Stimulated activated naive CD8-positive, alpha-beta T cell treated with anti-CD3 and anti-CD28 coated beads, Interleukin-15, amount 100 ng/mL, for 72 hours (primary cell): ENCODE measurements at regions not wholly inside any gene's neighbourhood (a gene's known extent, or its start where the extent isn't known, plus 50 kb on each side); places are given as distances from the start of the nearest gene placed in this dataset.

ENCODE experiments used
- ATAC-seq: fragments of 150-1000 bp; cut with Tn5 transposase; 2 replicates; pipeline ENCODE4 v1.10.0; 2021; ENCODE audit warnings: mild to moderate bottlenecking, moderate library complexity
- DNase-seq, 2 donors: peaks; one replicate each; pipeline ENCODE4 v3.0.0; 2021 to 2022
- H3K27ac Mint-ChIP-seq, 2 donors: one replicate each; pipeline ENCODE4 v1.8.0; 2022; ENCODE audit warnings: mild to moderate bottlenecking in 2 of 2, mixed read lengths in 2 of 2, moderate library complexity in 2 of 2
- H3K27me3 Mint-ChIP-seq: one replicate; pipeline ENCODE4 v1.8.0; 2022; ENCODE audit warnings: mixed read lengths
- H3K4me1 Mint-ChIP-seq: one replicate; pipeline ENCODE4 v1.8.0; 2022; ENCODE audit warnings: mild to moderate bottlenecking, mixed read lengths
- H3K4me3 Mint-ChIP-seq, 2 donors: one replicate each; pipeline ENCODE4 v1.8.0; 2022; ENCODE audit warnings: mild to moderate bottlenecking in 2 of 2, mixed read lengths in 2 of 2, moderate library complexity in 1 of 2
- H3K9me3 Mint-ChIP-seq, 2 donors: one replicate each; pipeline ENCODE4 v1.8.0; 2022; ENCODE audit warnings: mixed read lengths in 2 of 2

- Mint-ChIP-seq H3K4me1 (no peaks in the 10 kb centered on the region), H3K4me3 (no peak overlapping the region), H3K9me3 (no peaks in the 10 kb centered on the region), H3K27ac (no peak overlapping the region), H3K27me3 (no peaks in the 10 kb centered on the region)
- DNase-seq (no peak), ATAC-seq (no peak)
Observed at GRCh38 chr18:51580580-51580979, 383.1 kb upstream of the MEX3C start.

- H3K4me1 Mint-ChIP-seq: no peaks in the 10 kb centered on the region
- DNase-seq: no peak
- no peak overlapping the region for H3K4me3 Mint-ChIP-seq
- H3K27ac Mint-ChIP-seq: no peak overlapping the region
- no peaks in the 10 kb centered on the region for H3K27me3 Mint-ChIP-seq
- no peak for ATAC-seq
- H3K9me3 Mint-ChIP-seq: no peaks in the 10 kb centered on the region
Observed at GRCh38 chr18:51582551-51582950, 385.1 kb upstream of the MEX3C start.

- no peak overlapping the region for H3K27ac Mint-ChIP-seq
- DNase-seq: no peak
- no peak for ATAC-seq
- H3K4me3 Mint-ChIP-seq: no peak overlapping the region
- H3K9me3 Mint-ChIP-seq: no peaks in the 10 kb centered on the region
- H3K27me3 Mint-ChIP-seq: no peaks in the 10 kb centered on the region
- no peaks in the 10 kb centered on the region for H3K4me1 Mint-ChIP-seq
Observed at GRCh38 chr18:51588616-51589015, 391.1 kb upstream of the MEX3C start.

- H3K27me3 Mint-ChIP-seq: peaks cover 14% of the 10 kb centered on the region
- no peaks in the 10 kb centered on the region for H3K4me1 Mint-ChIP-seq
- no peak overlapping the region for H3K4me3 Mint-ChIP-seq
- peaks cover 11 to 14% of the 10 kb centered on the region in 2 donors for H3K9me3 Mint-ChIP-seq
- DNase-seq (no peak), ATAC-seq (no peak)
- no peak overlapping the region for H3K27ac Mint-ChIP-seq
Observed at GRCh38 chr18:51593931-51594330, 396.4 kb upstream of the MEX3C start.

GRCh38 chr18:51603111-51603510 lies 405.6 kb upstream of the MEX3C start:
- DNase-seq: no peak
- peaks cover 17% of the 10 kb centered on the region for H3K27me3 Mint-ChIP-seq
- H3K4me1 Mint-ChIP-seq: no peaks in the 10 kb centered on the region
- no peak overlapping the region for H3K4me3 Mint-ChIP-seq
- H3K9me3 Mint-ChIP-seq: peaks cover 4 to 5% of the 10 kb centered on the region in 2 donors
- ATAC-seq: no peak
- H3K27ac Mint-ChIP-seq: no peak overlapping the region

DNA sequence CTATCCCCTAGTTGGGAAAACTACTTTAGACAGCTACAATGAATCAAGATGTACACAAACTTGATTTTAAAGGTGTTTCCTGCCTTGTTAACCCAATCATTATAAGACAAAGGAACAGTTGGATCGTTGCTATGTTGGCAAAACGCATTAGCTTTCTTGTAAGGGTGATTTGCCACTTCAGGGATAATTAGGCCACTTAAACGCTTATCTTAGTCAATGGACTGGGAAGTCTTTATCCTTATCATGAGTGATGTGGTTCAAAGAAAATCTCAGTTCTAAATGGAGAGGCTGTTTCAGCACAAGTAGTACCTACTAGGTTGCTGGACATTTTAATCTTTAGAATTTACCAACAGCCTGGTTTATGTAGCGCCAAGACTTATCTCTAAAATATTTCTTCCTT lies 406.1 kb upstream of the MEX3C start:
- peaks cover 13% of the 10 kb centered on the region for H3K27me3 Mint-ChIP-seq
- H3K4me3 Mint-ChIP-seq: no peak overlapping the region
- no peak overlapping the region for H3K27ac Mint-ChIP-seq
- DNase-seq (no peak), ATAC-seq (no peak)
- H3K9me3 Mint-ChIP-seq: peaks cover 0 to 1% of the 10 kb centered on the region in 2 donors
- H3K4me1 Mint-ChIP-seq: no peaks in the 10 kb centered on the region

DNA sequence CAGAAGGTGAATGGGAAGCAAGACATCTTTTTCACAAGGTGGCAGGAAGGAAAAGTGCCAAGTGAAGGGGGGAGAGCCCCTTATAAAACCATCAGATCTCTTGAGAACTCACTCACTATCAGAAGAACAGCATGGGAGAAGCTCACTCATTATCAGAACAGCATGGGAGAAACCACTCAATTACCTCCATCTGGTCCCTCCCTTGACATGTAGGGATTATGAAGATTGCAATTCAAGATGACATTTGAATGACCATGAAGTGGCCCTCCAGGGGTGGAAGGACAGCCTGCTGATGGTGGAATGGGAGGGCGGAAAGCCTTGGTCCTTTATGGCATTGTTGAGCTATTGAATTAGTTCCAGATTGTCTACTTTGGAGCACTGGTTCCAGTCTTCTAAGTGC lies 413.0 kb upstream of the MEX3C start:
- DNase-seq: no peak
- no peak for ATAC-seq
- H3K4me3 Mint-ChIP-seq: no peak overlapping the region
- no peak overlapping the region for H3K27ac Mint-ChIP-seq
- no peaks in the 10 kb centered on the region for H3K4me1 Mint-ChIP-seq
- peaks cover 12% of the 10 kb centered on the region for H3K27me3 Mint-ChIP-seq
- H3K9me3 Mint-ChIP-seq: peaks cover 0 to 4% of the 10 kb centered on the region in 2 donors

DNA sequence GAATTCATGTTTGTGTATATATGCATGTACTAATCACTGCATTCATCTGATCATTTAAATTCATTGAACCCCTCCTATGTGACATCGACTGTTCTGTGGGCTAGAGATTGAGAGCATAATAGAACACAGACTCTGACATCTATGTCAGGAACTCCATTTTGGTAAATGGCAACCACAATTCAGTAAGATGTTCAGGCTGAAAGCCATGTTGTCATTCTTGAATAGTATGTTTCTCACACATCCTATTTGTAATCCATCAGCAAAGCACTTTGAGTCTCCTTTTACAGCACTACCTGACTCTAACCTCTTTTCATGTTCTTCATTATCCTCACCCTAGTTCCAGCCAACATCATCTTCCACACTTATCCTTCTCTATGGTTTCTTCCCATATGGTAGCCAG lies 413.8 kb upstream of the MEX3C start:
- no peak for DNase-seq
- ATAC-seq: no peak
- no peak overlapping the region for H3K4me3 Mint-ChIP-seq
- peaks cover 0 to 4% of the 10 kb centered on the region in 2 donors for H3K9me3 Mint-ChIP-seq
- H3K27ac Mint-ChIP-seq: no peak overlapping the region
- H3K27me3 Mint-ChIP-seq: peaks cover 17% of the 10 kb centered on the region
- H3K4me1 Mint-ChIP-seq: no peaks in the 10 kb centered on the region

DNA sequence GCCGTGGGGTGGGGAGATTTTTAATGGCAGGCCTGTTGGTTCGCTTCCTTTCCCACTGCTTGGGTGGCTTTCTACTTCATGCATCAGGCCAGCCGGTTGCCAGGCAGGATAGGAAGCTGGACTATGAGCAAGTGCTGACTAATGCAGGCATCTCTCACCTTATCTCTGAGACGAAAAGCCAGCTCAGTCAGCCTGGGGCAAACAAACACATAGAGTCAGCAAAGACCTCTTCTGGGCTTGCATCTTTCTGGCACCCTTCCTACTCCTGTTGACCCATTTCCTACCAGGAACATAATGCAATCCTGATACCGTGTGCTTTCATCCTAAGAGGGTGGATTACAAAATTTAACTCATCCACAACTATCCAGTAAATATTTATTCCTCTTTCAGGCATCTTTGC lies 416.6 kb upstream of the MEX3C start:
- Mint-ChIP-seq H3K9me3 (peaks cover 0 to 4% of the 10 kb centered on the region in 2 donors), H3K27ac (no peak overlapping the region), H3K4me1 (no peaks in the 10 kb centered on the region), H3K4me3 (no peak overlapping the region), H3K27me3 (peaks cover 5% of the 10 kb centered on the region)
- DNase-seq (no peak), ATAC-seq (no peak)

DNA sequence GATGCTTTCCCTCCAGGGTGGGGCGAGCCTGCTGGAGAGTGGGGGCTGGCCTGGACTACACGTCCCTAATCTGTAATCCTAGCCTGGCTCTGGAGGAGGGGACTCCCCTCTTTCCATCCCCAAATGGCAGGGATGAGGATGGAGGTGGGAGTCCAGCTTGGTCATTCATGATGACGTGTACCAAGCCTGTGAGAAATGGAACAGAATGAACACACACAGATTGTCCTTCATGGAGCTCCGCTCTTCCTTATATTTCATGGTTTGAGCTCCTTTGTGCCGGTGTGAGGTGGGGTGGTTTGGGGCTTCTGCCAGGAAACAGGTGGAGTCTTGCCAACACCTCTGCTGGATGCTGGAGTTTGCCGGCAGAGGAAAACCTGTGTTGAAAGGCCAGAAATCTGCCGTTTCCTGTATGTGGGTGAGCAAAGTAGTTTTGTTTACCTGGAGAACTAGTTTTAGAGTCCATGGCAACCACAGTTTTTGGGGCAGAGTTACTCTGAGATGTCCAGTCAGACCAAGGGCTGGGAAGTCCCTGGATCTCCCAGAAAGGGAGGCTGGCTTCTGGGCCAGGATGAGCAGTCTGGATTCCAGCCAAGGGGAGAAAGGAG lies 417.6 kb upstream of the MEX3C start:
- Mint-ChIP-seq H3K27me3 (peaks cover 5% of the 10 kb centered on the region), H3K4me3 (no peak overlapping the region), H3K4me1 (no peaks in the 10 kb centered on the region), H3K9me3 (peaks cover 0 to 4% of the 10 kb centered on the region in 2 donors), H3K27ac (no peak overlapping the region)
- DNase-seq (no peak), ATAC-seq (no peak)

DNA sequence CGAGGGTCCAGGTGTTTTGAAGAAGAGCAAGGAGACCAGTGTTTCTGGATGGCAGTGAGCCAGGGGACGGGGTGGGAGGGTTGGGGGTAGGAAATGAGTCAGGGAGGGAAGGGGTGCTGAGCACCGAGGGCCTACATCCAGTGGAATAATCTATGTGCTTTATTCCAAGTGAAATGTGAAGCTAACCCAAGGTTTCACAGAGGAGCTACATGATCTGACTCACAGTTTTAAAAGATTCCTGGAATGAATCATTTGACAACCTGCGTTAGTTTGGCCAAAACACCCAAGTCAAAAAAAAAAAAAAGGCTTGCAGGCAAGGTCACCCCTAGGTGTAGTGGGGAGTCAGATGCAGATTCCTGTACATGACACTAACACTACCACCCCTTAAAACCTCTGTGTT lies 419.7 kb upstream of the MEX3C start:
- ATAC-seq (no peak), DNase-seq (no peak)
- H3K4me3 Mint-ChIP-seq: no peak overlapping the region
- peaks cover 11% of the 10 kb centered on the region for H3K27me3 Mint-ChIP-seq
- peaks cover 0 to 4% of the 10 kb centered on the region in 2 donors for H3K9me3 Mint-ChIP-seq
- H3K4me1 Mint-ChIP-seq: no peaks in the 10 kb centered on the region
- H3K27ac Mint-ChIP-seq: no peak overlapping the region

DNA sequence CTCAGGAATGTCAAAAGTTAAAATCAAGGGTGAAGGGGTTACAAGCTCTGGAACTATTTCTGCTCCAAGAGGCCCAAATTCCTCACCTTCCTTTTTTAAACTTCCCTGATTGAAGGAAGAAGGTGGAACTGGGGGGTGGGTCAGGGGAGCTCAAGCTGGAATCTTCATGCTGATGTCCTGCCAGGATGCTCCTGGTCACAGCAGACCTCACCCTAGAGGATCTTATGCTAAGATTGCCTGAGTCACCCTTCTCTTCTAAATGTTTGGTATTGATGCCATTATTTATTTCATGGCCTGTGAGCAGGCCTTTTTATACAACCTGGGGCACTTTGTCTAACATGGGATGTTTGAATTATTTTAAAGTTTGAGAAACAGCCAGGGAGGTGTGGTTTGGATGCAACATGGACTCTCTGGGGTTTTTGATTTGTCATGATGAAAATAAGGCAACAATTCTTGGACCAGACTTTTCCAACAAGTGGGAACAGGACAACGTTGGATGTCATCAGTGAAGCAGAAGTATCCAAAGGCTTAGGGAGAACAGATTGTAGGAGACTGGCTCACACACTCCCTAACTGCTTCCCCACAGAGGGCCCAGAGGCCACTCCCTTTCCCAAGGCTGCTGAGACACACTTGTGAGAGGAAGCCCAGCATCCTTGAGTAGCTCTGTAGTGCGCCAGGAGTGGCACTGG lies 420.2 kb upstream of the MEX3C start:
- Mint-ChIP-seq H3K9me3 (peaks cover 0 to 1% of the 10 kb centered on the region in 2 donors), H3K27me3 (peaks cover 17% of the 10 kb centered on the region), H3K4me3 (no peak overlapping the region), H3K4me1 (no peaks in the 10 kb centered on the region), H3K27ac (no peak overlapping the region)
- ATAC-seq (no peak), DNase-seq (no peak)

DNA sequence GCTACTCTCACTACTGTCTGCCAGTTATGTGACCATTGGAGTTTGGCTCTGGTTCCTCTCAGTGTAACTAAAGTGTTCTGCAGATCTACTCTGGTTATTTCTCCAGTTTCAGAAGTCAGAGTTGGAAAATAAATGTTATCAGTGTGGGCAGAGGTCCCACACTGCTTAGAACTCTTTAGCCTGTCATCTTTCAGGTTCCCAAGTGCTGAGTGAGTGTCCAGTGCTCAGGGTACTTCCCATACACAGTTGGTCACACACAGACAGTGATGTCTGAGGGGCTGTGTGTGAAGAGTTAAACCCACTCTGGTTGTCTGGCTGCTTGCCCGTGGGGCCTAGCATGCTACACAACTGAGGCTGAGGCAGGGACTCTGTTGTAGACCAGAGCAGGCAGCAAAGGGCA lies 421.8 kb upstream of the MEX3C start:
- no peak for ATAC-seq
- Mint-ChIP-seq H3K4me3 (no peak overlapping the region), H3K4me1 (no peaks in the 10 kb centered on the region), H3K27me3 (peaks cover 30% of the 10 kb centered on the region), H3K9me3 (no peaks in the 10 kb centered on the region), H3K27ac (no peak overlapping the region)
- no peak for DNase-seq

- Mint-ChIP-seq H3K4me3 (no peak overlapping the region), H3K27me3 (peaks cover 33% of the 10 kb centered on the region), H3K27ac (no peak overlapping the region), H3K4me1 (no peaks in the 10 kb centered on the region), H3K9me3 (no peaks in the 10 kb centered on the region)
- DNase-seq (peak; percentile 9 to 16), ATAC-seq (no peak)
Observed at GRCh38 chr18:51621113-51621863, 423.8 kb upstream of the MEX3C start.

- Mint-ChIP-seq H3K27me3 (peaks cover 33% of the 10 kb centered on the region), H3K9me3 (no peaks in the 10 kb centered on the region), H3K4me3 (no peak overlapping the region), H3K4me1 (no peaks in the 10 kb centered on the region), H3K27ac (no peak overlapping the region)
- no peak for ATAC-seq
- no peak for DNase-seq
Observed at GRCh38 chr18:51621864-51622160, 424.3 kb upstream of the MEX3C start.

DNA sequence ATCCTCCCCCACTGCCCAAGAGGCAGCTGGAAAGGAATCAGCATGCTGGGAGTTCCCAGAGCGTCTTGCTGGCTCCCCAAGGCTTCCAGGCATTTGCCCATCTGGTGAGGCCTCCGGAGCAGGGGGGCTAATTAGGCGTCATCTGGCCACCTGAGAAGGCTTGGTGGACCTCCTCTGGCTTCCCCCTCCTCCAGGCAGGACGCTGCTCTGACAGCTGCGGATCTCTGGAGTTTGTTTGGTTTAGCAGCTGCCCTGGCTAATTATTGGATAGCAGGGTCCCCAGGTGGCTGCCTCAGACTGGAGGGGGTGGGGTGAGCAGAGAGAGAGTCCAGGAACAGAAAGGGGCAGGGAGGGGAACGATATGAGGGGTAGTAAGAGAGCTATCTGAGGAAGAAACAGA lies 425.2 kb upstream of the MEX3C start:
- H3K27me3 Mint-ChIP-seq: peaks cover 33% of the 10 kb centered on the region
- ATAC-seq (no peak), DNase-seq (no peak)
- no peak overlapping the region for H3K4me3 Mint-ChIP-seq
- H3K27ac Mint-ChIP-seq: no peak overlapping the region
- H3K9me3 Mint-ChIP-seq: no peaks in the 10 kb centered on the region
- H3K4me1 Mint-ChIP-seq: no peaks in the 10 kb centered on the region
